ENCODE measurements at regions not wholly inside any gene's neighbourhood (a gene's known extent, or its start where the extent isn't known, plus 50 kb on each side); places are given as distances from the start of the nearest gene placed in this dataset.

DNA sequence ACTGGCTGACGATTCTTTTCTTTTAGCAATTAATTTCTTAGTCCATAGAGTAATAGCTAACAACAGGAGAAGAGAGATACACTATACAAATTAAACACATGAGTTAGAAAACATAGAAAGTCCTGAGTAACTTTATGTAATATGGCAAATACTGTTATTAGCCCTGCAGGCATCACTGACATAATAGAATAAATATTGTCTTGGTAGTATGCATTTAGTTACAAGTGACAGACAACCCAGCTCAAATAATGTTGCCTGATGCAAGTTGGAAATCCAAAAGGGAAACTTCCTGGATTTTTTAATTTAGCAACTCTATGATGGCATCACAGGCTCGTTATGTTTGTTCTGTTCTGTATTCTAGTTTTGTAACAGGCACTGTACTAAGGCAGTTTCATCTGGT, 95.1 kb downstream of the DKK1 start:
- H3K4me3 ChIP-seq (ENCODE audit: insufficient read depth, low read depth, low read length): no peak overlapping the region
- no peak overlapping the region for H3K4me2 ChIP-seq (ENCODE audit: low read length)
- no peak overlapping the region for H2AFZ ChIP-seq (ENCODE audit: low read depth, low read length)
- Mint-ChIP-seq H3K4me3 (ENCODE audit: unreplicated experiment) (no peak overlapping the region), H3K9me3 (ENCODE audit: unreplicated experiment) (no peaks in the 10 kb centered on the region), H3K27ac (ENCODE audit: unreplicated experiment) (no peak overlapping the region), H3K36me3 (ENCODE audit: low read depth, unreplicated experiment) (no peaks in the 10 kb centered on the region), H3K4me1 (ENCODE audit: low read depth, unreplicated experiment) (no peaks in the 10 kb centered on the region), H3K27me3 (ENCODE audit: low read depth, unreplicated experiment) (peaks cover 7% of the 10 kb centered on the region)
- H3K79me2 ChIP-seq (ENCODE audit: insufficient read depth, low read length): no peaks in the 10 kb centered on the region
- FAIRE-seq: no peak
- DNase-seq (ENCODE audit: low read depth): no peak
- H4K20me1 ChIP-seq (ENCODE audit: insufficient read depth, low read length): no peaks in the 10 kb centered on the region
- H3K9me3 ChIP-seq (ENCODE audit: insufficient read depth, low read depth, low read length): no peaks in the 10 kb centered on the region
- H3K27ac ChIP-seq (ENCODE audit: low read depth, low read length): no peak overlapping the region
- H3K4me1 ChIP-seq (ENCODE audit: insufficient read depth, low read length): no peaks in the 10 kb centered on the region
- H3K36me3 ChIP-seq (ENCODE audit: insufficient read depth, low read length): no peaks in the 10 kb centered on the region
- no peak overlapping the region for H3K9ac ChIP-seq (ENCODE audit: low read length)
- no peaks in the 10 kb centered on the region for H3K27me3 ChIP-seq (ENCODE audit: insufficient read depth, low read length)
- TF ChIP-seq CTCF (IDR thresholded peaks at IDR 0.05; ENCODE audit: insufficient read depth, low read depth, low read length): no peak
- no peak for TF ChIP-seq EZH2 (IDR thresholded peaks at IDR 0.05; ENCODE audit: insufficient read depth, low read length)

- Mint-ChIP-seq H3K9me3 (ENCODE audit: unreplicated experiment) (no peaks in the 10 kb centered on the region), H3K27ac (ENCODE audit: unreplicated experiment) (no peak overlapping the region), H3K4me3 (ENCODE audit: unreplicated experiment) (no peak overlapping the region), H3K4me1 (ENCODE audit: low read depth, unreplicated experiment) (no peaks in the 10 kb centered on the region), H3K36me3 (ENCODE audit: low read depth, unreplicated experiment) (no peaks in the 10 kb centered on the region), H3K27me3 (ENCODE audit: low read depth, unreplicated experiment) (peaks cover 7% of the 10 kb centered on the region)
- Histone ChIP-seq H3K4me2 (ENCODE audit: low read length) (no peak overlapping the region), H3K4me3 (ENCODE audit: insufficient read depth, low read depth, low read length) (no peak overlapping the region), H3K4me1 (ENCODE audit: insufficient read depth, low read length) (no peaks in the 10 kb centered on the region), H3K9me3 (ENCODE audit: insufficient read depth, low read depth, low read length) (no peaks in the 10 kb centered on the region), H3K79me2 (ENCODE audit: insufficient read depth, low read length) (no peaks in the 10 kb centered on the region), H3K9ac (ENCODE audit: low read length) (no peak overlapping the region), H3K36me3 (ENCODE audit: insufficient read depth, low read length) (no peaks in the 10 kb centered on the region), H3K27ac (ENCODE audit: low read depth, low read length) (no peak overlapping the region), H2AFZ (ENCODE audit: low read depth, low read length) (no peak overlapping the region), H4K20me1 (ENCODE audit: insufficient read depth, low read length) (no peaks in the 10 kb centered on the region), H3K27me3 (ENCODE audit: insufficient read depth, low read length) (no peaks in the 10 kb centered on the region)
- no peak for FAIRE-seq
- no peak for DNase-seq (ENCODE audit: low read depth)
- TF ChIP-seq CTCF (IDR thresholded peaks at IDR 0.05; ENCODE audit: insufficient read depth, low read depth, low read length) (no peak), EZH2 (IDR thresholded peaks at IDR 0.05; ENCODE audit: insufficient read depth, low read length) (no peak)
Observed at GRCh38 chr10:52409928-52410327, 95.8 kb downstream of the DKK1 start.

- DNase-seq (ENCODE audit: low read depth) (no peak), FAIRE-seq (no peak)
- H3K27ac Mint-ChIP-seq (ENCODE audit: unreplicated experiment): no peak overlapping the region
- Histone ChIP-seq H3K4me3 (ENCODE audit: insufficient read depth, low read depth, low read length) (no peak overlapping the region), H3K9me3 (ENCODE audit: insufficient read depth, low read depth, low read length) (no peaks in the 10 kb centered on the region), H3K36me3 (ENCODE audit: insufficient read depth, low read length) (no peaks in the 10 kb centered on the region), H4K20me1 (ENCODE audit: insufficient read depth, low read length) (no peaks in the 10 kb centered on the region), H2AFZ (ENCODE audit: low read depth, low read length) (no peak overlapping the region), H3K4me2 (ENCODE audit: low read length) (no peak overlapping the region), H3K79me2 (ENCODE audit: insufficient read depth, low read length) (no peaks in the 10 kb centered on the region), H3K27ac (ENCODE audit: low read depth, low read length) (no peak overlapping the region), H3K9ac (ENCODE audit: low read length) (no peak overlapping the region), H3K27me3 (ENCODE audit: insufficient read depth, low read length) (no peaks in the 10 kb centered on the region), H3K4me1 (ENCODE audit: insufficient read depth, low read length) (no peaks in the 10 kb centered on the region)
- no peaks in the 10 kb centered on the region for H3K36me3 Mint-ChIP-seq (ENCODE audit: low read depth, unreplicated experiment)
- TF ChIP-seq EZH2 (IDR thresholded peaks at IDR 0.05; ENCODE audit: insufficient read depth, low read length) (no peak), CTCF (IDR thresholded peaks at IDR 0.05; ENCODE audit: insufficient read depth, low read depth, low read length) (no peak)
- H3K27me3 Mint-ChIP-seq (ENCODE audit: low read depth, unreplicated experiment): peaks cover 7% of the 10 kb centered on the region
- H3K4me3 Mint-ChIP-seq (ENCODE audit: unreplicated experiment): no peak overlapping the region
- no peaks in the 10 kb centered on the region for H3K9me3 Mint-ChIP-seq (ENCODE audit: unreplicated experiment)
- no peaks in the 10 kb centered on the region for H3K4me1 Mint-ChIP-seq (ENCODE audit: low read depth, unreplicated experiment)
Observed at GRCh38 chr10:52410916-52411315, 96.8 kb downstream of the DKK1 start.

All from astrocyte (in vitro differentiated cells and primary cell).